ENCODE measurements at regions not wholly inside any gene's neighbourhood (a gene's known extent, or its start where the extent isn't known, plus 50 kb on each side); places are given as distances from the start of the nearest gene placed in this dataset.

DNA sequence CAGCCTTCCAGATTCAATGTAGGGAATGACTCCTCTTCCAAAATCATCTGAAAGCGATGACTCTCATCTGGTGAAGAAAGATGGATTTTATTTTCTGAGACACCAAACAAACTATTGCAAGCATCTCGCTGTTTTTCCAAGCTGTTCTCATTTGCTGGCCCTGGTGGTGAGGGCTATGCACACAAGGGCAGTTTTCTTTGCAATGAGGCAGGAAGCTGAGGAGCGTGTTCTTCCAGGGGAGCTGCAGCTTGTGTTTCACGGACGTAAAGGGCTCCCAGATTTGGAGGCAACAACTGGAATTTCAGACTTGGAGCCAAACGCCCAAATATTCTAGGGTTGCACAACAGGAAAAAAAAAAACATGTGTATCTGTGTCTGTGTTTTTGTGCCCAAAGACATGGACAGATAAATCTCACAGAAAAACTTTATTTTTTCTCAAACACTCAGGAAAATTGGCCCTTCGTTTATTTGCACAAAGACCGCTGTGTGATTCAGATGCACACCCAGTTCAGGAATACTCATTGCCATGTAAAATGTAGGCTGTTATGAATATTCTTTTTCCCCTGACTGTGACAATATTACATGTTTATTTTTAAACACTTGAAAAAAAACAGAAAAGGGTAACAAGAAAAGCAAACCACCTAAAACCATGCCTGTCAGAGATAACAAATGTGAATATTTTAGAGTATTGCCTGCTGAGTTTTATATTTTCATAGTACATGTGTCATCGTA, 151.3 kb downstream of the GAS1 start:
- no peak for DNase-seq (ENCODE audit: low spot score)

DNA sequence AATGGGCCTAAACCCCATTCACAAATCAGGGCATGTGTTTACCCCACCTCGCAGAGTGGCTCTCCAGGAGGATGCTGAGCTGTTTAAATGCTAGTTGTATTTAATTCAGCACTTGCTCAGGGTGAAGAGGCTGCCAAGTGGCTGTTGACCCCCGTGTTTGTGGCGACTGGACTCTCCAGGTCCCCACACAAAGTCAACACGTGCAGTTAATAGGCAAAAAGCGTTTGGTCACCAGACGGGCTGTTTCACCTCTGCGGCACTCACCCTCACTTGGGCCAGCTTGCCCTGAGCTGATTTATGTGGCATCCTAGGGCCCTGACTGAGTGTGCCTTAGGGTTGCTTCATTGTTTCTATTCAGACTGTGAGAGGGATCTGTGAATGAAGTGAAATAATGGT, 152.3 kb downstream of the GAS1 start:
- DNase-seq (ENCODE audit: low spot score) = no peak

DNA sequence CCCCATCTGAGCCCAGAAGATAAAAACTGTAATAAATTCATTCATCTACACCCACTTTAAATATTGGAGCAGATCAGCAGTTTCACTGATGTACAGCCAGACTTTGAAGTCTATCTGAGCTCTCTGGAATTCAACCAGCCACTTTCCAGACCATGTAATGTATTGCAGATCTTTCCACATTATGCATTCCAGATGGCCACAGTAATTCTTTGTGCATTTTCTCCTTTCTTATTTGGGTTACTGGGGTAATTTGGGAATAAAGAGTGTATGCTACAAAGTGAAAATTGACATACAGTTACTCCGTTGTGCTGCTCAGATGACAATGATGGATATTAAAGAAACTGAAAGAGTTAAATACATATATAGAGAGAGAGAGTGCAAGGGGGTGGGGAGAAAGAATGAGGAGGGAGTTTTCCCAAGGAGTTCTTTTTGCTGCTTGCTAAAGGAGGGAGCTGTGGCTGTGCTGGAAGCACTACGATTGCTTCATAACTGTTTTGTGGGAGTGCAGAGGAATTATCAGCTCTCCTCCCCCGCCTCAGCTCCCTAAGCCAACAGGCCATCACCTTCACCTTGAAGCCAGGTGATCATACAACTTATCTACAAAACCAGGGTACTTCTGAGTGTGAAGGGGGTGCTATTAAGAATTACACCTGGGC, 152.8 kb downstream of the GAS1 start:
- no peak for DNase-seq (ENCODE audit: low spot score)

DNA sequence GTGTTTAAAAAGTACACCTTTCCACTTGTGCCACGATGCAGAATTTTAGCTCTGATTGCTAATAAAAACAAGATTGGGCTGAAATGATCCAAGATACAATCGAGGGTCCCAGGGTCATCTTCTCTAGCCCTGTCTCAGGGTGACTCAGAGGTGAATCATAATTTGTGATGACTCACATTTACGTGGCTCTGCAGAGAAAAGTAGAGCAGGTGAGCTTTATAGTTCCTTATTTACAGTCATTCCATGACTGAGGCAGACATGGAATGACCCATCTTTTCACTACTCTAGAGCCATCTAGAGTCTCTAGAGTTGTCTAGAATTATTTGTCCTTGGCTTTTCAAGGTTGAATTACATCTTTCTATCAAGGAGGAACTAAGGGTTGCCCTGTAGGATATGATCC, 155.2 kb downstream of the GAS1 start:
- no peak for DNase-seq (ENCODE audit: low spot score)

DNA sequence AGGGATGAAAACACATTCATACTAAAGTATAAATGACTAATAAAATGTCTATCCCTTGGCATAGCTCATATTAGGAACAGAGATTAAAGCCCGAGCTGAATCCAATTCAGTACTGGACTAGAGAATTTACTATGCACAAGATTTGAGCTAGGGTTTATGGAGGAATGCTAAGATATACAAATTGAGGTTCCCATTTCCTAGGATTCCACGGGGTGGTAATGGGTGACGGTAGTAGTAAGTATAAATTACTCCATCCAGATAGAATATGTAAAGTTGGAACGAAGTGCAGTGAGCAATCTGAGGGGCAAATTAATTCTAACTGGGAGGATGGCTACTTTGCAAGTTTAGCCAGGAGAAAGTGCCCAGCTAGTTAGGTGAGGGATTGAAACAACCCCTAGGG, 156.5 kb downstream of the GAS1 start:
- DNase-seq (ENCODE audit: low spot score) = no peak

DNA sequence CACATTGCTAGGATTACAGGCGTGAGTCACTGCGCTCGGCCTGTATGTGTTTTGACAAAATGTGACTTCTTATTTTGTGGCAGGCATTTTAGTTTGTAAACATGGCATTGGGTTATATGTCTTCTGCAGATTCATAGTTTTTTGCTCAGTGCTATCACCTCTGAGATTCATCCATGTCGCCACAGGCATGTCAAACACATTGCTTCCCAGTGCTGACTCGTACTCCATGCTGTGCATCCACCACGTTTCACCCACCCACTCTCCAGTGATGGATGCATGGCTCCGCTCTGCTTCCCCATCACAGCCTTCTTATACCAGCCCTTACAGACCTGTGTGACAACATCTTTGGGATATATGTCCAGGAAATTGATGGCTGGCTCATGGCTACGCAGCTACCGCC, 158.8 kb downstream of the GAS1 start:
- no peak for DNase-seq (ENCODE audit: low spot score)

DNA sequence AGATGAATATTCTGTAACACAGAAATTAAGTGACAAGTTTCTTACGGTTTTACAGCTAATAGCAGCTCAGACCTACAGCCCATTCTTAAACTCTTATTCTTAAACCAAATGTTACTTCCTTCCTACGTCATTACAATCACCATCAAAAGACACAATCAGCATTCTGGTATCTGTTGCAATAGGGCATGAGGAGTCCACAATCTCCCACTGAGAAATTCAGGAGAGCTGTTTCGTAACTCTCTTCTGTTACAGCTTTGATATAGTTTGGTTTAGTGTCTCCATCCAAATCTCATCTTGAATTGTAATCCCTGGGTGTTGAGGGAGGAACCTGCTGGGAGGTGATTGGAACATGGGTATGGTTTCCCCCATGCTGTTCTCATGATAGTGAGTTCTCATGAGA, 163.4 kb downstream of the GAS1 start:
- DNase-seq (ENCODE audit: low spot score) = no peak

DNA sequence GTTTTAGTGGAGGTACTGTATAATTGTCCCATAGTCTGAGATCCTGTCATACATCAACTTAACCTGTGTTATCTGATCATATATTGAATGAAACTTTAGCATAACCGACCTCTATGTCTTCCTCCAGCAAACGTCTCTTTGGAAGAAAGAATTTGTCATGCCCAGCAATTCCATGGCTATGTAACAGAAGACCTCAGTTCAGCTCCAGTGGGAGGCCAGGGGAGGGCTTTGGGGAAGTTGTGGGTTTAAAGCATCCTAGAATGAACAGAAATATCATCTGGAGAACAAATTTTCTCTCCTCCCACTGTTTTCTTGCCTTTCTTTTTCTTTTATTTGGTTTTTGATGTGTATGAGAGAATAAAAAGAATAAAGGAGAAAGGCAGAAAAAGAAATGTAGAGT, 164.5 kb downstream of the GAS1 start:
- no peak for DNase-seq (ENCODE audit: low spot score)

DNA sequence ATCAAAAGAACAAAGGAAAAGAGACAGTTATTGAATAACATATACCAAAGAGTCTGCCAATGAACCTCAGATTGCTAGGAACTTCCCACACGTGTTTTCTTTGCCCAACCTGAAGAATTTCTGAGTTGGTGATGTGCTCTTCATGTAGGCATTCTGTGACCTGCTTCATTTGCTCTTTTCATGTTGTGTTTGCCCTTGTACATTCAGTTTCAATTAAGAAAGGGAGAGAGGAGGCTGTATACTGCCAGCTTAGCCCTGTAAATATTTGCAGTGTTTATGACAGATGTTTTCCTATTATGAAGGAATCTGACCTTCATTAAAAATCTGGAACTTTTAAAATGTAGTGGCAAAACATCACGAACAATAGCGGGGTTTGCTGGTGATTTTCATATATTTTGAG, 168.5 kb downstream of the GAS1 start:
- DNase-seq (ENCODE audit: low spot score) = no peak

DNA sequence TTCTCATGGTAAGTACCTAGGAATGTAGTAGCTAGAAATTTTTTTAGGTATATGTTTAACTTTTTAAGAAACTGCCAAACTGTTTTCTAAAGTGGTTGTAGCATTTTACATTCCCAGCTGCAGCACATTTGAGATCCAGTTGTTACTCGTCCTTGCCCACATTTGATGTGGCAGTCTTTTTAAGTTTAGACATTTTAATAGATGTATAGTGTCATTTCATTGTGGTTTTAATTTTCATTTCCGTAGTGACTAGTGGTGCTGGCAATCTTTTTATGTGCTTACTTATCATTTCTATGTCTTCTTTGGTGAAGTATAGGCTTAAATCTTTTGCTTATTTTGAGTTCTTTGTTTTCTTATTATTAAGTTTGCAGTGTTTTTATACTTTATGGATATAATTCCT, 171.6 kb downstream of the GAS1 start:
- DNase-seq (ENCODE audit: low spot score) = no peak

DNA sequence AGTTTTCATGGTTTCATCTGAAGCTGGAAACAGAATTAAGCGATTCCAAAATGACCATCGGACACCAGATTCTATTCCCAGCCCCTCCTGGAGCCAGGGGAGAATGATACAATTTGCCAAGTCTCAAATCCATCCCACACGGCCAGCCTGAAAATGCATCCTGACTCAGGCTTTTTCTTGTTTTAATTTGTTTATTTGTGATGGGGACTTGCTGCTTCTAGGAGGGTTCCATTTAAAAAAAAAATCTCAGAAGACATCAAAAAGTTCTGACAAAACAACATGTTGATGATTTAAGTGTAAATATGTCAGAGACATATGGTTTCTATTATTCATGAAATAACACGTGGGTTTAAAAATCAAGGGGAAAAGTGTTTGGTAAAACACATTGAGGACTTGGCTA, 173.2 kb downstream of the GAS1 start:
- no peak for DNase-seq (ENCODE audit: low spot score)

DNA sequence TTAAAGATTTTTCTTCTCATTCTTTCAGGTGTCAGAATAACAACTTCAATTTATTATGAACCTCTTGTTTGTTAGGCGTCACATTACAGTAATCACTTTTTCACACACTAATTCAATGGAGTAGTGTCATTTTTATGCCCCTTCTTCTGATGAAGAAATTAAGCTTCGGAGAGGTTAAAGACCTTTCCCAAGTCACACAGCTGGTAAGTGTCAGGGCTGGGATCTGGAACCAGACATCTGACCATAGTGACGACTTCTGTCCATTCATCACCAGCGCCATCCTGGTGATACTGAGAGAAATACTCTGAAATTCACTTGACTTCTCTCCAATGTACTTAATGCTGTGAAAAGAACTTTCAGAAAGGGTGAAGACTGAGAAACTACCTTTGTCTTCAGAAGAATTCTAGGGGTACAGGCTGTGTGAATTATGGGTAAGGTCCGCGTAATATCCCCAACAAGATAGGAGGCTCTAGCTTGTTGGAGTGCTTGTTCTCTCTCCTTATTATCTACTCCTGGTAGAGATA, 173.8 kb downstream of the GAS1 start:
- DNase-seq (ENCODE audit: low spot score) = no peak

DNA sequence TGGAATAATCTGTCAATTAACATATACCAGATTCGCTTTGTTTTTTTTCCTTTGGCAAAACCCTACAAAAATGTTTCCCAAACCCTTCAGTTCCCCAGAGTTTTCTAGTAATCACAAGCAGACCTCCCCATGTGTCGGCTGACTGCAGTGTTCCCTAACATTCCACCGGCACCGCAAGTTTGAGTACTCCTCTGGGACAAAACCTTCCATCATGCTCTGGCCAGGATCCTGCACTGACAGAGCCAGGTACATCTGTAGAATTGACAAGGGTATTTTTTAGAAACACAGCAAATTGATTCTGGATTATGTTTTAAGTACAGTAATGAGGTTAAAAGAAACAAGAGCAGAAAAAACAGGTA, 174.7 kb downstream of the GAS1 start:
- DNase-seq (ENCODE audit: low spot score) = no peak

DNA sequence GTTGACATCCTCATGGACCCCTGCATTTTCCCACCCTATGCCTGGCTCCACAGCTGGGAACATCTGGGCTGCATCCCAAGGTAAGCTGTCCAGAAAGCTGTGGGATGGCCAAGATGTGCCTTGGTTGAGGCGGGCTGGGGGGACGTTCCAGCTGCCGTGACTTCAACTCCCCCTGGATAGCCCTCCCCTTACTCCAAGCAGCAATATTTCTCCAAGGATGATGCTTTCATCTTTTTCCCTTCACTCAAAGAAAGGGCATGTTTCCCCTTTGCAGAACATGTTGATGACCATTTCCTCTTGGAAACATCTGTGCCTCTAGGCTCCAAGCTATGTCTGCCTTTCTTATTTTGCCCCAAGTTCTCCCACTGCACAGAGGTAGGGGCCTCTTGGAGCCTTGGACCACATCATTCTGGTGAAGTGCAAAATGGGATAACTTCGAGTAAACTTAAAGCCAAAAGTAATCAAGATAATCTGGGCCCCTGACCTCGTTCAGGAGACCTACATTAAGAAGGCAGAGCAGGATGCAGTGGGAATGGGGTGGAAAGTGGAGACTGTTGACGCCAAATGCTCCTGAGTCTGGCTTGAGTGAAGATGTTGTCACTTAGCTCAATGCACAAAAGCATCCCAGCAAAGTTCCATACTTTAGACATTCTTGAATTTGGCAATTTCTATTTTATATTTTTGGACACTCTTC, 175.2 kb downstream of the GAS1 start:
- DNase-seq (ENCODE audit: low spot score) = no peak

DNA sequence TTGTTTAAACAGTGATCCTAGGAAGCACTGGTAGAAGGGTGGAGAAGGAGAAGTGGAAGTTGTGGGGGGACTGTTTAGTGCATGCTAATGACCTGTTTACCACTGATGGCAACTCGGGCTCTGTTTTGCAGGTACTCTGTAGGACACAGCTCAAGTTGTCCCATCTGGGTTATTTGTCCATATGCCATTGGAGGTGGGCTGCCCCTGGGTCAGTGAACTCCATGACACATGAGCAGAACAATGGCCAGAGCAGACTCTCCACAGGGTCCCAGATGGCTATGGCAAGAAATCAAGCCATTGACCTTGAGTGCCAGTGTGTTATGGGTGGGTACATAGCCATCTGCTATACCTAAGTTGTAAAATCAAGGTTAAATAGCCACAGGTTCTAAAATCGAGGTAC, 175.9 kb downstream of the GAS1 start:
- no peak for DNase-seq (ENCODE audit: low spot score)

DNA sequence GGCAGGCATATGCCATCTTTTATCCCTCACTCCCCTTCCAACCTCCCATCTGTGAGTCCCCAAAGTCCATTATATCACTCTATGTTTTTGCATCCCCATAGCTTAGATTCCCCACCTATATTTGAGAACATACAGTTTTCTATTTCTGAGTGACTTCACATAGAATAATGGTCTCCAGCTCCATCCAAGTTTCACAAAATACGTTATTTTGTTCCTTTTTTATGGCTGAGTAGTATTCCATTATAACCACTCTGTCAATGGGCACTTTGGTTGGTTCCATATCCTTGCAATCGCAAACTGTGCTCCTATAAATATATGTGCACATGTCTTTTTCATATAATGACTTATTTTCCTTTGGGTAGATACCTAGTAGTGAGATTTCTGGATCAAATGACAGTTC, 178.6 kb downstream of the GAS1 start:
- DNase-seq (ENCODE audit: low spot score) = no peak

DNA sequence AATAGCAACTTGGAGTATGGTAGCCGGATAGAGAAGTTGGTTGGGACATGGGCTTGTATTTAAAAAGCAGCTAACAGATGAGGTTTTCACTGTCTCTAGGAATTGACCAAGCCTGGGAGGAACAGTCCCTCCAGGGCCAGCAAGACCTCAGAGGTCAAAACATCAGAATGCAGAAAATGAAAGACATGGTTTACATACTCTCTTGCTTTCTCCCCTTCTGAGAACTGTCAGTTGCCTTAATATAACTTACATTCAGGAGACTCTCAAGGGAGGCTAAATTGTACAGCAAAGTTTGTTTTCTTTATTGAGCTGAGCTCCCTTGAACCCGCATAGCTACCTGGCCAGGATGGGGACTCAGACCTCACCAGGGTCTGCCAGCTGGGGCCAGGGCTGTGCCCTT, 179.3 kb downstream of the GAS1 start:
- DNase-seq (ENCODE audit: low spot score) = no peak

DNA sequence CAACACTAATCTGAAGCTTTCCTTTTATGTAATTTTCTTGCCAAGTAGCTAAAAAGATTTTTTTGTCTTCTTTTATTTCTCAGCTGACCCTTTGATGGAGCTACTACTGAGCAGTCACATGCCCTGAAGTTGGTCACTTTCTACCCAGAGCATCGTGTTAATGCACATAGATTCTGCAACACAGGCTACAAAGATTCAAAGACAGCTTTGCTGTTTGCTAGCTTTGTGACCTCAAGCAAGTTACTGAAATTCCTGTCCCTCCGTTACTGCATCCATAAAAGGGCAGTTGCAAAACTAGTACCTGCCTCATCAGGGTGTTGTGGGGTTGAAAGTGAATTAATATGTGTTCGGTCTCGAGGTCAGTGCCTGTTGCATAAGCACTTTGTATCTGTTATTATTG, 179.9 kb downstream of the GAS1 start:
- DNase-seq (ENCODE audit: low spot score) = no peak

DNA sequence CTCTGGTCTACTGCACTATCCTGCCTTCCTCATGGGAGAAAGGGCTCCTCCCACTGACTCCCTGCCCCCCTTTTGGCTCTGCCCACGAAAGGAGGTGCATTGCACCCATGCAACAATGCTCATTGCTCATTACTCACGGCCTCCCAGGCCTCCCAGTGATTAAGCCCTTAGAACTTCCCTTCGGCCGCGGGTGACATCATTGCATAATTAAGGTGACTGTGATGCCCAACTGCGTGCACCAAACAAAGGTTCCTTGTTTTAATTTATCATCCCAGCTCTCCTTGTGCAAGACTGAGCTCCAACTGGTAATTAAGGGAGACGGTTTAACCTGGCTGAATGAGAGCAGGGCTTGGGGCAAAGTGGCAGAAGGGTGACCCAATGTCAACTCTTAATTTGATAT, 180.4 kb downstream of the GAS1 start:
- peak; percentile 1 for DNase-seq (ENCODE audit: low spot score)

DNA sequence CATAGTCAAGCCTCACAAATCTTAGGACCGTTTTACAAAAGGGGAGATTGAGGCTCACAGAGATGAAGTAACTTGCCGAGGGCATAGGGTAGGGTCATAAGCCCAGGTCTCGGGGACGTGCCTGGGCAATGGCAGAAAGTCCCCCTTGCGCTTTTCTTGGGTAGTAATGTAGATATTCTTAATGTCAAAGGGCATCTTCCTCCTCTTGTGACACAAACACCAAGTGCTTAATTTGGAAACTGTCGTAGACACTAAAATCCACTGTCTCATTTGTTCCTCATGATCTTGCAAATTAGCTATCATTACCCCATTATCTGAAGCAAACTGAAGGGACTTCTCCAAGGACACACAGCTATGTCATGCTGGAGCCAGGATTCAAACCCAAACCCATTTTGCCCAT, 180.8 kb downstream of the GAS1 start:
- no peak for DNase-seq (ENCODE audit: low spot score)

DNA sequence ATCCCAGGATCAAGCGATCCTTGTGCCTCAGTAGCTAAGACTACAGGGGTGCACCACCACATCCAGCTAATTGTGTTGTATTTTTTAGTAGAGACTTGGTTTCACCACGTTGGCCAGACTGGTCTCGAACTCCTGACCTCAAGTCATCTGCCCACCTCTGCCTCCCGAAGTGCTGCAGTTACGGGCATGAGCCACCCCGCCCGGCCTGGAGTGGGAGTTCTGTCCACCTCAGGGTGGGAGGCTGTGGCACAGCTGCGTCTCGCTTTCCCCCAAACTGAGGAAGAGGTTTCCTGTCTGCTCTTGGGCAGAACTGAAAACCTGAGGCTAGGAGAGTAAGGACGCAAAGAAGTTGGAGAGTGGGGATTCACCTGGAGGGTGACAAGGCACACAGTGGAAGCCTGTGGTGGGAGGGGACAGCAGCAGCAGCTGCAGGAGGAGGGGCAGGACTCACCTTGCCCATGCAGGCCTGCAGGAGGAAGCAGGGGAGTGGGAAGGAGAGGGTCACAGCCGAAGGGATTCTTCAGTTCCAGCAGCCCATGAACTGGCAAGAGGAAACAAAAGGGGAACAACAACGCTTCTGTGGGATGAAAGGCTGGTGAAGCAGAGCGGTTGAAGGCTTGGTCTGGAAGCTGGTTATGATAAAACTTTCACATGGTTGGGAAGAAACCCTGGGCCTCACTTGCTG, 181.4 kb downstream of the GAS1 start:
- DNase-seq (ENCODE audit: low spot score) = no peak

DNA sequence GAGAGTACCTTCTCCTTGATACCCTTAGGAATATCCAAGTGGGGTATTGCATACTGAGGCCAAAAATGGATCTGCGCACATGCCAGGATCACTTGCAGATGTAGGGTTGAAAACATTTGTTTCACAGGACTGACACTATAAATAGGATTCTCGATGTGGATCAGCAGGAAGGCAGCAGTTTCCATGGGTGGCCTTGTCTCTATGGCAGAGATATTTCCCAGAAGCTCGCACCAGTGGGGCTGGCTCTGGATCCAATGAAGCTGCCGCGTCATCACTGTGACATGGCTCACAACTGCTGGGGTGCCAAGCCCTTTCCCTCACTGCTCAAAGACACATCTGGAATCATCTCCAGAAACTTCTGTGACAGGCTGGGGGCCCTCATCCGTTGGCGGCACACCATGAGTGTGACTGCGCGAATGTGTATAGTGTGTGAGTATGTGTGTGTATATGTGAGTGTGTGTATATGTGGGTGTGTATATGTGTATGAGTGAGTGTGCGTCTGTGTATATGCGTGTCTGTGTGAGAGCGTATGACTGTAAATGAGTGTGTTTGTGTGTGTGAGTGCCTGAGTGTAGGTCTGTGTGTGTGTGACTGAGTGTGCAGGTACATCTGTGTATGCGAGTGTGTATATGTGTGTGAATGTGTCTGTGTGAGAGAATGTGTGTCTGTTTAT, 182.5 kb downstream of the GAS1 start:
- DNase-seq (ENCODE audit: low spot score) = no peak
